IMR-90 (cell line): ENCODE measurements at regions not wholly inside any gene's neighbourhood (a gene's known extent, or its start where the extent isn't known, plus 50 kb on each side); places are given as distances from the start of the nearest gene placed in this dataset.

Experiments used
- ATAC-seq: fragments of 200-7000 bp; cut with Tn5 transposase; 2 replicates; pipeline ENCODE4 v1.9.1; 2020; ENCODE audit warnings: low read depth, mild to moderate bottlenecking, moderate library complexity
- BruUV-seq: library from RNA; stranded (reverse); fragments of 400-500 nt; replicated peaks from 2 replicates; lab custom pipeline; 2021; lab: Mats Ljungman, UMichigan
- CTCF ChIA-PET: fragments of 300-600 bp; formaldehyde crosslinking; extraction: SDS; loops from one replicate; lab custom pipeline; 2021; ENCODE audit warnings: antibody characterized with exemption; lab: Yijun Ruan, JAX
- POLR2A ChIA-PET: fragments of 300-600 bp; sonication (Branson Sonifier 250); formaldehyde crosslinking; loops from one replicate; lab custom pipeline; 2022; ENCODE audit warnings: antibody characterized with exemption; ENCODE audit not compliant: unreplicated experiment; lab: Charles Lee
- DNase-seq: peaks from one replicate; pipeline ENCODE4 v3.0.0; 2013
- H2AFZ ChIP-seq: replicated peaks from 2 replicates; pipeline ENCODE3; 2013; ENCODE audit warnings: low read length, mild to moderate bottlenecking; ENCODE audit not compliant: poor library complexity
- H2AK5ac ChIP-seq: 2 replicates; pipeline ENCODE4 v1.6.1; 2013; ENCODE audit warnings: low read depth, low read length, inconsistent platforms
- H2AK9ac ChIP-seq: replicated peaks from 2 replicates; pipeline ENCODE3; 2013; ENCODE audit warnings: mild to moderate bottlenecking, low read depth, low read length, moderate library complexity; ENCODE audit not compliant: poor library complexity
- H2BK120ac ChIP-seq: 2 replicates; pipeline ENCODE4 v1.6.1; 2013; ENCODE audit warnings: low read depth, low read length, inconsistent platforms
- H2BK15ac ChIP-seq: 3 replicates; pipeline ENCODE4 v1.6.1; 2013; ENCODE audit warnings: low read depth, low read length, inconsistent platforms
- H2BK20ac ChIP-seq: 2 replicates; pipeline ENCODE4 v1.6.1; 2013; ENCODE audit warnings: low read depth, mild to moderate bottlenecking, inconsistent platforms, low read length, moderate library complexity
- H2BK5ac ChIP-seq: 2 replicates; pipeline ENCODE4 v1.6.1; 2013; ENCODE audit warnings: mild to moderate bottlenecking, low read depth, low read length, inconsistent platforms; ENCODE audit not compliant: poor library complexity, severe bottlenecking
- H3K14ac ChIP-seq: replicated peaks from 2 replicates; pipeline ENCODE4 v1.6.1; 2013; ENCODE audit warnings: low read depth, low read length, inconsistent platforms
- H3K18ac ChIP-seq: 2 replicates; pipeline ENCODE4 v1.6.1; 2013; ENCODE audit warnings: low read depth, low read length, control low read depth
- H3K23ac ChIP-seq: 2 replicates; pipeline ENCODE4 v1.6.1; 2013; ENCODE audit warnings: low read depth, low read length, inconsistent platforms
- H3K27ac ChIP-seq: 2 replicates; pipeline ENCODE4 v1.5.1; 2013; ENCODE audit warnings: mild to moderate bottlenecking, control low read depth, low read length; ENCODE audit not compliant: insufficient read depth
- H3K27me3 ChIP-seq: 2 replicates; pipeline ENCODE4 v1.6.1; 2013; ENCODE audit warnings: low read length; ENCODE audit not compliant: control insufficient read depth, insufficient read depth
- H3K36me3 ChIP-seq: 2 replicates; pipeline ENCODE4 v1.6.1; 2013; ENCODE audit warnings: low read length, mixed read lengths; ENCODE audit not compliant: control insufficient read depth, insufficient read depth
- H3K4ac ChIP-seq: 2 replicates; pipeline ENCODE4 v1.6.1; 2013; ENCODE audit warnings: low read depth, low read length, inconsistent platforms
- H3K4me1 ChIP-seq: 2 replicates; pipeline ENCODE4 v1.6.1; 2013; ENCODE audit warnings: low read length, mixed read lengths; ENCODE audit not compliant: control insufficient read depth, insufficient read depth
- H3K4me2 ChIP-seq: 2 replicates; pipeline ENCODE4 v1.6.1; 2013; ENCODE audit warnings: low read depth, mild to moderate bottlenecking, control low read depth, low read length, moderate library complexity
- H3K4me3 ChIP-seq: 2 replicates; pipeline ENCODE4 v1.5.1; 2013; ENCODE audit warnings: low read depth, mild to moderate bottlenecking, control low read depth, low read length, moderate library complexity; ENCODE audit not compliant: insufficient read depth
- H3K56ac ChIP-seq: 2 replicates; pipeline ENCODE4 v1.6.1; 2013; ENCODE audit warnings: low read length, inconsistent platforms; ENCODE audit not compliant: insufficient read depth; ENCODE audit errors: extremely low read depth
- H3K79me1 ChIP-seq, 2 experiments: 2 replicates each; pipeline ENCODE4 v1.6.1; 2013; ENCODE audit warnings: low read length in 2 of 2, inconsistent platforms in 1 of 2, low read depth in 1 of 2
- H3K9ac ChIP-seq: 2 replicates; pipeline ENCODE4 v1.6.1; 2013; ENCODE audit warnings: low read depth, low read length, control low read depth
- H3K9me1 ChIP-seq: 2 replicates; pipeline ENCODE4 v1.6.1; 2013; ENCODE audit warnings: low read length, inconsistent platforms; ENCODE audit not compliant: insufficient read depth
- H3K9me3 ChIP-seq: 2 replicates; pipeline ENCODE4 v1.6.1; 2013; ENCODE audit warnings: low read length; ENCODE audit not compliant: control insufficient read depth, insufficient read depth
- H4K20me1 ChIP-seq: 2 replicates; pipeline ENCODE4 v1.6.1; 2013; ENCODE audit warnings: low read length, inconsistent platforms; ENCODE audit not compliant: insufficient read depth
- H4K5ac ChIP-seq: 2 replicates; pipeline ENCODE4 v1.6.1; 2013; ENCODE audit warnings: mild to moderate bottlenecking, low read depth, low read length, control low read depth
- H4K8ac ChIP-seq, 2 experiments: 2 replicates each; pipeline ENCODE4 v1.6.1; 2013; ENCODE audit warnings: low read depth in 2 of 2, low read length in 2 of 2, control low read depth in 1 of 2, inconsistent platforms in 1 of 2
- H4K91ac ChIP-seq: 2 replicates; pipeline ENCODE4 v1.6.1; 2013; ENCODE audit warnings: low read depth, low read length, inconsistent platforms; ENCODE audit not compliant: insufficient read depth
- CEBPB ChIP-seq: IDR thresholded peaks from 2 replicates; pipeline ENCODE4 v1.6.1; 2012; ENCODE audit warnings: low read depth, low read length, improper control_type of control experiment
- CTCF ChIP-seq: conservative IDR thresholded peaks from 2 replicates; pipeline ENCODE4 v1.5.1; 2012; ENCODE audit warnings: mild to moderate bottlenecking, low read depth, low read length, improper control_type of control experiment
- POLR2A ChIP-seq: IDR thresholded peaks from 2 replicates; pipeline ENCODE4 v1.6.1; 2012; ENCODE audit warnings: mild to moderate bottlenecking, low read depth, low read length
- RCOR1 ChIP-seq: IDR thresholded peaks from 2 replicates; pipeline ENCODE4 v1.6.1; 2012; ENCODE audit warnings: mild to moderate bottlenecking, low read length, improper control_type of control experiment; ENCODE audit not compliant: insufficient replicate concordance
- RFX5 ChIP-seq: IDR thresholded peaks from 2 replicates; pipeline ENCODE4 v1.8.0; 2012; ENCODE audit warnings: low read depth, mild to moderate bottlenecking, low read length, moderate library complexity
- SMC3 ChIP-seq: fragments of 150-350 bp; IDR thresholded peaks from 2 replicates; pipeline ENCODE4 v1.6.1; 2016; ENCODE audit warnings: low read depth, mild to moderate bottlenecking, antibody characterized with exemption, low read length, moderate library complexity
- WGBS, 2 experiments: methylation state at CpG; one replicate each; pipeline versions ENCODE4 v1.1.5 to v1.1.7; 2013; ENCODE audit warnings: missing lambda C conversion rate in 2 of 2; ENCODE audit not compliant: insufficient read length in 1 of 2; ENCODE audit errors: extremely low coverage in 2 of 2; 5-methylcytosine and 5-hydroxymethylcytosine counted together
- dilution Hi-C: fragments of 300-500 bp; cut with HindIII; formaldehyde crosslinking; loops from one replicate; pipeline ENCODE4 v1.14.3; 2018; ENCODE audit warnings: low sequenced_read_pairs; ENCODE audit not compliant: unreplicated experiment
- in situ Hi-C: fragments of 300-500 bp; cut with MboI; formaldehyde crosslinking; loops from 3 replicates; pipeline ENCODE4 v1.14.3; 2019; ENCODE audit warnings: low sequenced_read_pairs, inconsistent platforms, mixed read lengths
- intact Hi-C: fragments of 100-400 bp; cut with micrococcal nuclease; formaldehyde crosslinking; loops from 2 replicates; pipeline ENCODE4 v1.10.0; 2022

- BruUV-seq: no TSS peak
- Histone ChIP-seq H3K4me1 (no peaks in the 10 kb centered on the region), H3K36me3 (no peaks in the 10 kb centered on the region), H3K4me3 (no peak overlapping the region), H4K8ac (no peak overlapping the region), H2AFZ (no peak overlapping the region), H4K5ac (no peak overlapping the region), H2AK5ac (no peak overlapping the region), H3K27ac (no peak overlapping the region), H3K14ac (no peak overlapping the region), H4K20me1 (no peaks in the 10 kb centered on the region), H2BK120ac (no peak overlapping the region), H3K9me3 (no peaks in the 10 kb centered on the region), H2AK9ac (no peak overlapping the region), H2BK15ac (no peak overlapping the region), H3K9me1 (no peaks in the 10 kb centered on the region), H3K79me1 (no peaks in the 10 kb centered on the region), H4K91ac (no peak overlapping the region), H3K4me2 (no peak overlapping the region), H2BK5ac (no peak overlapping the region), H3K23ac (no peak overlapping the region), H3K27me3 (no peaks in the 10 kb centered on the region; the same call in 1 of the 2 replicates), H3K56ac (no peak overlapping the region), H2BK20ac (no peak overlapping the region), H3K9ac (no peak overlapping the region), H3K18ac (no peak overlapping the region), H3K4ac (no peak overlapping the region)
- DNase-seq (no peak), ATAC-seq (no peak)
- in situ Hi-C loops: no loop called here
- WGBS, 2 experiments: no CpG with 5 or more reads among the region's 1 CpG
- intact Hi-C loops: no loop called here
- TF ChIP-seq RCOR1: no peak
- no peak for TF ChIP-seq POLR2A
- no peak for TF ChIP-seq CTCF
- no peak for TF ChIP-seq CEBPB
- TF ChIP-seq RFX5: no peak
- no peak for TF ChIP-seq SMC3
- POLR2A ChIA-PET: no interaction called here
- dilution Hi-C loops: no loop called here
- CTCF ChIA-PET: no interaction called here
These were observed 63.7 kb downstream of the MSX1 start for GRCh38 chr4:4923201-4923600.
